Suprapubic skin (tissue), 4 donors: ENCODE measurements at regions not wholly inside any gene's neighbourhood (a gene's known extent, or its start where the extent isn't known, plus 50 kb on each side); places are given as distances from the start of the nearest gene placed in this dataset.

Experiments
- DNase-seq, 2 donors: peaks; one replicate each; pipeline ENCODE4 v3.0.0-alpha.2; 2019; ENCODE audit warnings: low spot score in 2 of 2
- H3K27ac ChIP-seq: fragments of 200-600 bp; sonication (generic); one replicate; pipeline ENCODE4 v1.5.1; 2019
- H3K27me3 ChIP-seq: fragments of 200-600 bp; sonication (generic); one replicate; pipeline ENCODE4 v1.5.1; 2019
- H3K36me3 ChIP-seq: fragments of 200-600 bp; sonication (generic); one replicate; pipeline ENCODE4 v1.5.1; 2019
- H3K4me1 ChIP-seq: fragments of 200-600 bp; sonication (generic); one replicate; pipeline ENCODE4 v1.5.1; 2019
- H3K4me3 ChIP-seq: fragments of 200-600 bp; sonication (generic); one replicate; pipeline ENCODE4 v1.5.1; 2019; ENCODE audit warnings: mild to moderate bottlenecking
- H3K9me3 ChIP-seq: fragments of 200-600 bp; sonication (generic); one replicate; pipeline ENCODE4 v1.5.1; 2019
- EP300 ChIP-seq: sonication (generic); formaldehyde crosslinking; IDR thresholded peaks from one replicate; pipeline ENCODE4 v1.6.1; 2017; ENCODE audit warnings: antibody characterized with exemption
- POLR2A ChIP-seq, 2 donors: fragments of 450-650 bp; IDR thresholded peaks; one replicate each; pipeline ENCODE4 v1.6.1; 2017; ENCODE audit warnings: antibody characterized with exemption in 2 of 2, mild to moderate bottlenecking in 2 of 2, moderate library complexity in 2 of 2
- POLR2AphosphoS5 ChIP-seq, 3 donors: sonication (generic); formaldehyde crosslinking; IDR thresholded peaks; one replicate each; pipeline ENCODE4 v1.6.1; 2017; ENCODE audit warnings: antibody characterized with exemption in 3 of 3
- WGBS: methylation state at CpG from one replicate; pipeline ENCODE4 v1.1.5; 2018; 5-methylcytosine and 5-hydroxymethylcytosine counted together
- TF ChIP-seq, protein P1 (sequence below), 2 donors: fragments of 200-600 bp in 1 of 2; fragments of 450-650 bp in 1 of 2; sonication (generic) in 1 of 2; IDR thresholded peaks; one replicate each; pipeline ENCODE4 v1.5.1; 2016 to 2019; ENCODE audit warnings: antibody characterized with exemption in 2 of 2, mild to moderate bottlenecking in 1 of 2, moderate library complexity in 1 of 2

DNA sequence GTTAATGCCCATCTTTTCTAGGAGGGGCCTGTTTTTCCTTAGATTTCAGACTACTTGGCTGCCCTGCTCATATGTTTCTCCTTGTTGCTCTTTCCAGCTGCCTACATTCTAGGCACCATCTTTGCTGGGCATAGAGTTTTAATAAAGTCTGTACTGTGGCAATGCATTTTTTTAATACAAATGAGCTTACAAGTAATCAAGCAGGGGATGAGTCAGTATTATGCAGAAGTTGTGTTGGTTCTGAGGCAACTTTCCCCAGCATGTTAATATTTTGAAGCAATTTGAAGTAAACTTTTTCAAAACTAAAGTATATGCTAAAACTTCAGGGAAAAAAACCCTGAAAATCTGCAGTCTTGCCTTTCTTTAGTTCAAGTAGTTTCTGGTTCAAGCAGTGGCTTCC lies 372.0 kb upstream of the GATB start:
- Histone ChIP-seq H3K27me3 (no peaks in the 10 kb centered on the region), H3K4me3 (no peak overlapping the region), H3K36me3 (no peaks in the 10 kb centered on the region), H3K27ac (no peak overlapping the region), H3K9me3 (no peaks in the 10 kb centered on the region), H3K4me1 (no peaks in the 10 kb centered on the region)
- TF ChIP-seq, protein P1, sequence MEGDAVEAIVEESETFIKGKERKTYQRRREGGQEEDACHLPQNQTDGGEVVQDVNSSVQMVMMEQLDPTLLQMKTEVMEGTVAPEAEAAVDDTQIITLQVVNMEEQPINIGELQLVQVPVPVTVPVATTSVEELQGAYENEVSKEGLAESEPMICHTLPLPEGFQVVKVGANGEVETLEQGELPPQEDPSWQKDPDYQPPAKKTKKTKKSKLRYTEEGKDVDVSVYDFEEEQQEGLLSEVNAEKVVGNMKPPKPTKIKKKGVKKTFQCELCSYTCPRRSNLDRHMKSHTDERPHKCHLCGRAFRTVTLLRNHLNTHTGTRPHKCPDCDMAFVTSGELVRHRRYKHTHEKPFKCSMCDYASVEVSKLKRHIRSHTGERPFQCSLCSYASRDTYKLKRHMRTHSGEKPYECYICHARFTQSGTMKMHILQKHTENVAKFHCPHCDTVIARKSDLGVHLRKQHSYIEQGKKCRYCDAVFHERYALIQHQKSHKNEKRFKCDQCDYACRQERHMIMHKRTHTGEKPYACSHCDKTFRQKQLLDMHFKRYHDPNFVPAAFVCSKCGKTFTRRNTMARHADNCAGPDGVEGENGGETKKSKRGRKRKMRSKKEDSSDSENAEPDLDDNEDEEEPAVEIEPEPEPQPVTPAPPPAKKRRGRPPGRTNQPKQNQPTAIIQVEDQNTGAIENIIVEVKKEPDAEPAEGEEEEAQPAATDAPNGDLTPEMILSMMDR (IDR thresholded peaks at IDR 0.05): no peak
- no peak for TF ChIP-seq POLR2AphosphoS5 (IDR thresholded peaks at IDR 0.05)
- no peak for TF ChIP-seq EP300
- no peak for TF ChIP-seq POLR2A (IDR thresholded peaks at IDR 0.05)
- no peak for DNase-seq

DNA sequence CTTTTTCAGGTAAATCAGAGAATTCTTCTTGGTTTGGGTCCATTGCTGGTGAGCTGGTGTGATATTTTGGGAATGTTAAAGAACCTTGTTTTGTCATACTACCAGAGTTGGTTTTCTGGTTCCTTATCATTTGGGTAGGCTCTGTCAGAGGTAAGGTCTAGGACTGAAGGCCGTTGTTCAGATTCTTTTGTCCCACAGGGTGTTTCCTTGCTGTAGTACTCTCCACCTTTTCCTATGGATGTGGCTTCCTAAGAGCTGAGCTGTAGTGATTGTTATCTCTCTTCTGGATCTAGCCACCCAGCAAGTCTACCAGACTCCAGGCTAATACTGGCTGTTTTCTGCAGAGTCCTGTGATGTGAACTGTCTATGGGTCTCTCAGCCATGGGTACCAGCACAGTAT lies 367.5 kb upstream of the GATB start:
- TF ChIP-seq POLR2A (IDR thresholded peaks at IDR 0.05) (no peak), EP300 (no peak), POLR2AphosphoS5 (IDR thresholded peaks at IDR 0.05) (no peak)
- TF ChIP-seq, protein P1 (IDR thresholded peaks at IDR 0.05): no peak
- no peak overlapping the region for H3K4me3 ChIP-seq
- H3K36me3 ChIP-seq: no peaks in the 10 kb centered on the region
- DNase-seq: no peak
- H3K4me1 ChIP-seq: no peaks in the 10 kb centered on the region
- no peaks in the 10 kb centered on the region for H3K27me3 ChIP-seq
- H3K9me3 ChIP-seq: no peaks in the 10 kb centered on the region
- no peak overlapping the region for H3K27ac ChIP-seq
- WGBS: 100% methylated on average over 1 of the region's 1 CpG

DNA sequence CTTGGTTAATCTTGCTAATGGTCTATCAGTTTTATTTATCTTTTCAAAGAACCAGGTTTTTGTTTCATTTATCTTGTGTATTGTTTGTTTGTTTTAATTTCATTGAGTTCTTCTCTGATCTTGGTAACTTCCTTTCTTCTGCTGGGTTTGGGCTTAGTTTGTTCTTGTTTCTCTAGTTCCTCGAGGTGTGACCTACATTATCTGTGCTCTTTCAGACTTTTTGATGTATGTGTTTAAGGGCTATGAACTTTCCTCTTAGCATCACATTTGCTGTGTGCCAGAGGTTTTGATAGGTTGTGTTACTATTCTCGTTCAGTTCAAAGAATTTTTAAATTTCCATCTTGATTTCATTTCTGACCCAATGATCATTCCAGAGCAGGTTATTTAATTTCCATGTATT lies 365.4 kb upstream of the GATB start:
- DNase-seq: no peak
- TF ChIP-seq EP300: no peak
- TF ChIP-seq POLR2A (IDR thresholded peaks at IDR 0.05): no peak
- TF ChIP-seq, protein P1 (IDR thresholded peaks at IDR 0.05): no peak
- H3K36me3 ChIP-seq: no peaks in the 10 kb centered on the region
- H3K9me3 ChIP-seq: no peaks in the 10 kb centered on the region
- no peak overlapping the region for H3K4me3 ChIP-seq
- WGBS: 74% methylated on average over 2 of the region's 2 CpGs
- H3K27me3 ChIP-seq: no peaks in the 10 kb centered on the region
- no peak overlapping the region for H3K27ac ChIP-seq
- no peaks in the 10 kb centered on the region for H3K4me1 ChIP-seq

DNA sequence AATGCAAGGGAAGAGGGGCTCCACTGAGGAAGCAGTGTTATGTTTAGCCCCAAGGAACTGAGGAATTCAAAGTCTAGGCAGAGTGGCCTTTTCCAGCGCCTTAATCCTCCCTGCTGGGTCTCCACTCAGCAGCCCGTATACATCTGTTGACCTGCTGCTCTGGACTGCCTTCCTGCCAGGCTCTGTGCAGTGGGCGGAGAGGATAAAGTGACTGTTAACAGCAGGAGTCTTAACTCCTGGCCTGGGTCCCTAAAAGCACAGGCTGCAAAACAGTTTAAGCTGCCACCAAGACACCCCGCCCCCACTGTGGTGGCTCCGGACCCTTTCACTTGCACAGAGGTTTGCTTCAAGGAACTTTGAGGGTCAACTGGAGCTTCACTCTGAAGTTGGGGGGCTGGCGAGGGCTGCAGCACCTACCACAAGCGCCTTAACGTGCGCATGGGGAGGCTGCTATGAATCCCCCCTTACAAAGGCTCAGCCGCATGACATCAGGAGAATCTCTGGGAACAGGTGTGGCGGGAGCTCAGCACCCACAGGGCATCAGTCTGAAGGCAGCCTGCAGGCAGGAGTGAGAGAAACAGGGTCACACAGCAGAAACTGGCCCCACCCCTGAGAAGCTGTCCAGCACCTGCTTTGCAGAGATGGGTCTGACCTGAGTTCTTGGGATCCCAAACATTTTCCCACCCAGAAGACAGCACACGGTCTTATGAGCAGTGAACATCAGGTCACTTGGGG lies 358.2 kb upstream of the GATB start:
- H3K27me3 ChIP-seq: no peaks in the 10 kb centered on the region
- DNase-seq: no peak
- TF ChIP-seq EP300 (no peak), POLR2A (IDR thresholded peaks at IDR 0.05) (no peak), POLR2AphosphoS5 (IDR thresholded peaks at IDR 0.05) (no peak)
- TF ChIP-seq, protein P1 (IDR thresholded peaks at IDR 0.05): no peak
- H3K27ac ChIP-seq: no peak overlapping the region
- 71% methylated on average over 3 of the region's 12 CpGs for WGBS
- no peak overlapping the region for H3K4me3 ChIP-seq
- H3K36me3 ChIP-seq: no peaks in the 10 kb centered on the region
- peaks cover 5% of the 10 kb centered on the region for H3K4me1 ChIP-seq
- H3K9me3 ChIP-seq: no peaks in the 10 kb centered on the region

DNA sequence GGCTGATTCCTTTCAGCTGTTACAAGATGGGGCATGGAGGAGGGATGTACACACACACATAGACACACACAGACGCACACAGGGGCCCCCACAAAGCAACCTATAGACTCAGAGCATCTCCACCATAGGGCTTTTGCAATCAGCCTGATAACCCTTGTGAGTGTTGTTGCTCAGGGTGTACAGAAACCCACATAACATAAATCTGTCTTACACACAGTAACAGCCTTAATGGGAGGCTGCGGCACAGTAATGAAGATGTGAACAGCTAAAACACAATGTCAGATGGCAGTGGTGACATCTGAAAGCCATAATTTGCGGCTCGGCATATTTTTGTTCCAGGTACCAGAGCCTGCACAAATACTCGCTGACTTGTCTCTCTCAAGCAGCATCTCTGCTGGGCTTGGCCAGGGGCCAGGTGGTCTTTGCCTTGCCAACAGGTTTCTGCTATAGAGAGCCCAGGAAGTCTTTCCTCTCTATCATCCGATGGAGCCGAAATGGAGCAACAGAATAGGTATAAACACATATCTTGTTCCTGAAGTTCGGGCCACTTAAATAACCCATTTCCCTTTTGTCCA lies 357.2 kb upstream of the GATB start:
- H3K27me3 ChIP-seq: no peaks in the 10 kb centered on the region
- no peak overlapping the region for H3K4me3 ChIP-seq
- 77% methylated on average over 8 of the region's 8 CpGs for WGBS
- H3K36me3 ChIP-seq: no peaks in the 10 kb centered on the region
- DNase-seq: no peak
- TF ChIP-seq, protein P1 (IDR thresholded peaks at IDR 0.05): no peak
- TF ChIP-seq EP300 (no peak), POLR2AphosphoS5 (IDR thresholded peaks at IDR 0.05) (no peak), POLR2A (IDR thresholded peaks at IDR 0.05) (no peak)
- H3K27ac ChIP-seq: no peak overlapping the region
- no peaks in the 10 kb centered on the region for H3K9me3 ChIP-seq
- peaks cover 5% of the 10 kb centered on the region for H3K4me1 ChIP-seq
